Lower lobe of right lung (tissue), 2 donors: ENCODE measurements at regions not wholly inside any gene's neighbourhood (a gene's known extent, or its start where the extent isn't known, plus 50 kb on each side); places are given as distances from the start of the nearest gene placed in this dataset.

ENCODE experiments used
- ATAC-seq, 2 donors: fragments of 200-7000 bp; cut with Tn5 transposase; one replicate each; pipeline ENCODE4 v1.9.1; 2020 to 2022; ENCODE audit warnings: mild to moderate bottlenecking in 2 of 2, moderate library complexity in 2 of 2
- DNase-seq: peaks from one replicate; pipeline ENCODE4 v3.0.0-alpha.2; 2020
- H3K27ac ChIP-seq: fragments of 200-600 bp; one replicate; pipeline ENCODE4 v1.8.0; 2022
- H3K27me3 ChIP-seq: fragments of 200-600 bp; one replicate; pipeline ENCODE4 v1.8.0; 2022; ENCODE audit warnings: low read depth
- H3K36me3 ChIP-seq: fragments of 200-600 bp; one replicate; pipeline ENCODE4 v1.8.0; 2022; ENCODE audit warnings: mild to moderate bottlenecking
- H3K4me1 ChIP-seq: fragments of 200-600 bp; one replicate; pipeline ENCODE4 v1.8.0; 2022
- H3K4me3 ChIP-seq: fragments of 200-600 bp; one replicate; pipeline ENCODE4 v1.8.0; 2022; ENCODE audit warnings: mild to moderate bottlenecking
- H3K9me3 ChIP-seq: fragments of 200-600 bp; one replicate; pipeline ENCODE4 v1.8.0; 2022
- CTCF ChIP-seq: fragments of 200-600 bp; IDR thresholded peaks from one replicate; pipeline ENCODE4 v1.8.0; 2022; ENCODE audit warnings: antibody characterized with exemption, mild to moderate bottlenecking
- intact Hi-C: fragments of 100-400 bp; cut with DNase I; formaldehyde crosslinking; loops from one replicate; pipeline ENCODE4 v1.11.0; 2022
- donor health status: DM: no; HTN: yes; CAD: no; lungs with severe emphysema.

GRCh38 chr2:173782681-173783080, 182.5 kb downstream of the SP3 start:
- no peak for DNase-seq
- Histone ChIP-seq H3K27ac (no peak overlapping the region), H3K36me3 (no peaks in the 10 kb centered on the region), H3K4me3 (no peak overlapping the region), H3K4me1 (no peaks in the 10 kb centered on the region), H3K9me3 (no peaks in the 10 kb centered on the region), H3K27me3 (no peaks in the 10 kb centered on the region)
- no peak for TF ChIP-seq CTCF
- no peak for ATAC-seq
- intact Hi-C loops: no loop called here

GRCh38 chr2:173783382-173783781, 181.8 kb downstream of the SP3 start:
- intact Hi-C loops: no loop called here
- no peak for DNase-seq
- Histone ChIP-seq H3K27me3 (no peaks in the 10 kb centered on the region), H3K36me3 (no peaks in the 10 kb centered on the region), H3K4me1 (no peaks in the 10 kb centered on the region), H3K4me3 (no peak overlapping the region), H3K9me3 (no peaks in the 10 kb centered on the region), H3K27ac (no peak overlapping the region)
- peak in 1 of 2 donors; percentile 49 for ATAC-seq
- TF ChIP-seq CTCF: no peak

GRCh38 chr2:173785813-173786212, 179.4 kb downstream of the SP3 start:
- Histone ChIP-seq H3K36me3 (no peaks in the 10 kb centered on the region), H3K27me3 (no peaks in the 10 kb centered on the region), H3K4me1 (no peaks in the 10 kb centered on the region), H3K27ac (no peak overlapping the region), H3K9me3 (no peaks in the 10 kb centered on the region), H3K4me3 (no peak overlapping the region)
- DNase-seq: no peak
- no peak for TF ChIP-seq CTCF
- intact Hi-C loops: no loop called here
- ATAC-seq: no peak

- Histone ChIP-seq H3K9me3 (no peaks in the 10 kb centered on the region), H3K4me1 (no peaks in the 10 kb centered on the region), H3K36me3 (no peaks in the 10 kb centered on the region), H3K4me3 (no peak overlapping the region), H3K27ac (no peak overlapping the region), H3K27me3 (no peaks in the 10 kb centered on the region)
- TF ChIP-seq CTCF: no peak
- intact Hi-C loops: no loop called here
- ATAC-seq (no peak), DNase-seq (no peak)
Observed at GRCh38 chr2:173791502-173791901, 173.7 kb downstream of the SP3 start.

GRCh38 chr2:173792166-173792565, 173.0 kb downstream of the SP3 start:
- Histone ChIP-seq H3K36me3 (no peaks in the 10 kb centered on the region), H3K27ac (no peak overlapping the region), H3K9me3 (no peaks in the 10 kb centered on the region), H3K27me3 (no peaks in the 10 kb centered on the region), H3K4me3 (no peak overlapping the region), H3K4me1 (no peaks in the 10 kb centered on the region)
- intact Hi-C loops: no loop called here
- no peak for ATAC-seq
- TF ChIP-seq CTCF: no peak
- no peak for DNase-seq

GRCh38 chr2:173792741-173793140, 172.4 kb downstream of the SP3 start:
- no peak for ATAC-seq
- H3K4me1 ChIP-seq: no peaks in the 10 kb centered on the region

More at GRCh38 chr2:173792741-173793140, 172.4 kb downstream of the SP3 start:
- H3K27me3 ChIP-seq: no peaks in the 10 kb centered on the region
- no peak for TF ChIP-seq CTCF
- H3K4me3 ChIP-seq: no peak overlapping the region
- H3K27ac ChIP-seq: no peak overlapping the region
- H3K36me3 ChIP-seq: no peaks in the 10 kb centered on the region
- no peak for DNase-seq
- no peaks in the 10 kb centered on the region for H3K9me3 ChIP-seq
- intact Hi-C loops: no loop called here
